ENCODE measurements at regions not wholly inside any gene's neighbourhood (a gene's known extent, or its start where the extent isn't known, plus 50 kb on each side); places are given as distances from the start of the nearest gene placed in this dataset.
A peak's percentile ranks its signal among the peaks of the same experiment; 100 is the strongest.

DNA sequence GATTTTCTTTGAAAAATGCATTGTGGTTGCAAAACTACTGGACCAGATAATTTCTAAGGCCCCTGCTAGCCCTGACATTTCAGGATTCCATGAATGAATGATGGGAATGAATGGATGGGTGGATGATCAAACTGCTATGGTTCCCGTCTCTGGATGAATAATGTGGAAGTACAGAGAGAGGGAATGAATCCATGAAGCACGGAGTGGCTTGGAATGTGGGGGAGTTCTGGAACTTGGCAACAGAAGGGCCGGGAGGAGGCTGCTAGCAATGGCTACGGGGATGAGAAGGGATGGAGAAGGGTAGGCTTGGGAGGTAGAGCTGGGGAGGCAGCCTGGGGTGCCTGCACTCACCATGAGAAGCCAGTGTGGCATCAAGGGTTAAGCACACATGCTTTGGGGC, 84.8 kb downstream of the NCR2 start:
- no peak overlapping the region for H3K9ac ChIP-seq (ENCODE audit: low read length)
- no peaks in the 10 kb centered on the region for H3K36me3 ChIP-seq (ENCODE audit: control insufficient read depth, insufficient read depth, low read length, severe bottlenecking)
- H3K27me3 ChIP-seq (replicated peaks; ENCODE audit: control insufficient read depth, insufficient read depth, low read length), result peaks cover 76% of the 10 kb centered on the region
- H3K4me3 ChIP-seq (ENCODE audit: low read length), result no peak overlapping the region
- peaks cover 13% of the 10 kb centered on the region for H3K9me3 ChIP-seq (ENCODE audit: control insufficient read depth, low read length)
- DNase-seq (ENCODE audit: low read depth), result no peak
- H3K4me1 ChIP-seq (ENCODE audit: control insufficient read depth, insufficient read depth, low read length), result no peaks in the 10 kb centered on the region

DNA sequence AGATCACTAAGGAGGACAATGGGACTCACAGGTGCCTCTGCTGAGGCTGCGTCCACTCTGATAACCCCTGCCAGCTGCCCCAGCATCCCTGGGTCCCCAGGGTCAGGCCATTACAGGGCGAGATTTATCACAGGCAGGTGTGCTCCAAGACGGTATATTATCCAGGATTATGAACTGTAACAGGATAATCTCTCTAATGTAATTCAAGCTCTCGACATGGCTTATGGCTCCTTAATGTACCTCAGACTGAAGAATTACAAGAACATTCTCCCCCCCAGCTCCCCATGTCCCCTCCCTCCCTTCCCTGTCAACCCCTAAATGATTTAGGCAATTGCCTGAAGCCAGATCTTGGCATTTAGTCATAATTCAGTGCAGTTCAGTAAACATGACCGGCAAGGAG, 86.8 kb downstream of the NCR2 start:
- H3K4me3 ChIP-seq (ENCODE audit: low read length), result no peak overlapping the region
- H3K36me3 ChIP-seq (ENCODE audit: control insufficient read depth, insufficient read depth, low read length, severe bottlenecking), result no peaks in the 10 kb centered on the region
- peaks cover 13% of the 10 kb centered on the region for H3K9me3 ChIP-seq (ENCODE audit: control insufficient read depth, low read length)
- no peaks in the 10 kb centered on the region for H3K4me1 ChIP-seq (ENCODE audit: control insufficient read depth, insufficient read depth, low read length)
- DNase-seq (ENCODE audit: low read depth), result no peak
- no peak overlapping the region for H3K9ac ChIP-seq (ENCODE audit: low read length)
- peaks cover 74% of the 10 kb centered on the region for H3K27me3 ChIP-seq (replicated peaks; ENCODE audit: control insufficient read depth, insufficient read depth, low read length)

GRCh38 chr6:41423002-41423401, 87.6 kb downstream of the NCR2 start:
- no peak for DNase-seq (ENCODE audit: low read depth)
- H3K9ac ChIP-seq (ENCODE audit: low read length), result no peak overlapping the region
- H3K36me3 ChIP-seq (ENCODE audit: control insufficient read depth, insufficient read depth, low read length, severe bottlenecking), result no peaks in the 10 kb centered on the region
- H3K4me1 ChIP-seq (ENCODE audit: control insufficient read depth, insufficient read depth, low read length), result no peaks in the 10 kb centered on the region
- H3K27me3 ChIP-seq (replicated peaks; ENCODE audit: control insufficient read depth, insufficient read depth, low read length), result peaks cover 67% of the 10 kb centered on the region
- H3K9me3 ChIP-seq (ENCODE audit: control insufficient read depth, low read length), result peaks cover 13% of the 10 kb centered on the region
- H3K4me3 ChIP-seq (ENCODE audit: low read length), result no peak overlapping the region

DNA sequence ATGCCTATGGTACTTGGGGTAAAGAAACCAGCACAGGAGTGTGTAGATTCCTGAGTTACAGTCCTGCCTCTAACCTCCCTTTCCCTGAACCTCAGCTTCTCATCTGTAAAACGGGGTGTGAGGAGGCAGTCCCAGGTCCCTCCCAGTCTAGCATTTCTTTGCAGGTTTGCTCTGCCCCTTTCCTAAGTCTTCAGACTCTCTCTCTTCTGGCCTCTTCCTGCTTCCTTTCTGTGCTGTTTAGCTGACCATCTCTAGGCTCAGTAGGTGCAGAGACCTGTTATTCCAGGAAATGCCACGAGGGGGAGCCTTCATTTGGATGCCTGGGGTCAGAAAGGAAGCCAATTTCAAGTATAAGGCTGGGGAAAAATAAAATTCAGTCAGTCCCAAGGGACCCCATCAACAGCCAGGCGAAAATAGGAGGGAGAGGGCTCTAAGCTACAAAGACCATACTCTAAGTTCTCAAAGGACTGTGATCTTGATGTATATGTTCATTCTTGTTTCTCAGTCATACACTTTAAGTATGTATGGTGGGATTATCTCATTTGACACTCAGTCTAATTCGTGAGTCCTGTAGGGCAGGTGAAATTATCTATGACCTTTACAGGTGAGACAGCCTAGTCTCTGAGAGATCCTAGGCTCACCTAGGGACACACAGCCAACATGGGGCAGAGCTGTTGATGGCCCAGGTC, 89.1 kb downstream of the NCR2 start:
- no peak overlapping the region for H3K9ac ChIP-seq (ENCODE audit: low read length)
- peaks cover 52% of the 10 kb centered on the region for H3K27me3 ChIP-seq (replicated peaks; ENCODE audit: control insufficient read depth, insufficient read depth, low read length)

DNA sequence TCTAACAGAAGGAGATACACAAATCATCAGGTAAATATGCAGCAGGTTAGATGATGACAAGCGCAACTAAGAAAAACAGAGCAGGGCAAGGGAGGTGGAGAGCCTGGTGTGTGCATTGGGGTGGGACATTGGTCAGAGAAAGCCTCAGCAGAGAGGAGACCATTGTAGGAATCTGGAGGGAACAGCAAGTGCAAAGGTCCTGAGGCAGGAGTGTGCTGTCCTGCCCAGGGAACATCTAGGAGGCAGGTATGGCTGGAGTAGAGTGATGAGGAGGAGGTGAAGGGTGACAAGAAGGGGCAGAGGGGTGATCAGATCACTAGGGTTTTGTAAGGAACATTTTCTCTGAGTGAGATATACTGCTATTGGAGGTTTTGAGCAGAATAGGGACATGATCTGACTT, 90.1 kb downstream of the NCR2 start:
- no peaks in the 10 kb centered on the region for H3K9me3 ChIP-seq (ENCODE audit: control insufficient read depth, low read length)

More for the DNA sequence above, 89.1 kb downstream of the NCR2 start:
- Histone ChIP-seq H3K36me3 (ENCODE audit: control insufficient read depth, insufficient read depth, low read length, severe bottlenecking) (no peaks in the 10 kb centered on the region), H3K4me1 (ENCODE audit: control insufficient read depth, insufficient read depth, low read length) (peaks cover 10% of the 10 kb centered on the region), H3K4me3 (ENCODE audit: low read length) (no peak overlapping the region), H3K9me3 (ENCODE audit: control insufficient read depth, low read length) (peaks cover 4% of the 10 kb centered on the region)
- peak; percentile 94 for DNase-seq (ENCODE audit: low read depth)

GRCh38 chr6:41426438-41426851, 91.0 kb downstream of the NCR2 start:
- peaks cover 35% of the 10 kb centered on the region for H3K27me3 ChIP-seq (replicated peaks; ENCODE audit: control insufficient read depth, insufficient read depth, low read length)
- H3K9ac ChIP-seq (ENCODE audit: low read length), result no peak overlapping the region
- peak; percentile 36 for DNase-seq (ENCODE audit: low read depth)
- peaks cover 27% of the 10 kb centered on the region for H3K4me1 ChIP-seq (ENCODE audit: control insufficient read depth, insufficient read depth, low read length)
- H3K9me3 ChIP-seq (ENCODE audit: control insufficient read depth, low read length), result no peaks in the 10 kb centered on the region
- H3K36me3 ChIP-seq (ENCODE audit: control insufficient read depth, insufficient read depth, low read length, severe bottlenecking), result no peaks in the 10 kb centered on the region
- no peak overlapping the region for H3K4me3 ChIP-seq (ENCODE audit: low read length)

More for the DNA sequence above, 90.1 kb downstream of the NCR2 start:
- DNase-seq (ENCODE audit: low read depth), result no peak
- no peak overlapping the region for H3K9ac ChIP-seq (ENCODE audit: low read length)
- peaks cover 43% of the 10 kb centered on the region for H3K27me3 ChIP-seq (replicated peaks; ENCODE audit: control insufficient read depth, insufficient read depth, low read length)
- peaks cover 20% of the 10 kb centered on the region for H3K4me1 ChIP-seq (ENCODE audit: control insufficient read depth, insufficient read depth, low read length)
- H3K36me3 ChIP-seq (ENCODE audit: control insufficient read depth, insufficient read depth, low read length, severe bottlenecking), result no peaks in the 10 kb centered on the region
- H3K4me3 ChIP-seq (ENCODE audit: low read length), result no peak overlapping the region

DNA sequence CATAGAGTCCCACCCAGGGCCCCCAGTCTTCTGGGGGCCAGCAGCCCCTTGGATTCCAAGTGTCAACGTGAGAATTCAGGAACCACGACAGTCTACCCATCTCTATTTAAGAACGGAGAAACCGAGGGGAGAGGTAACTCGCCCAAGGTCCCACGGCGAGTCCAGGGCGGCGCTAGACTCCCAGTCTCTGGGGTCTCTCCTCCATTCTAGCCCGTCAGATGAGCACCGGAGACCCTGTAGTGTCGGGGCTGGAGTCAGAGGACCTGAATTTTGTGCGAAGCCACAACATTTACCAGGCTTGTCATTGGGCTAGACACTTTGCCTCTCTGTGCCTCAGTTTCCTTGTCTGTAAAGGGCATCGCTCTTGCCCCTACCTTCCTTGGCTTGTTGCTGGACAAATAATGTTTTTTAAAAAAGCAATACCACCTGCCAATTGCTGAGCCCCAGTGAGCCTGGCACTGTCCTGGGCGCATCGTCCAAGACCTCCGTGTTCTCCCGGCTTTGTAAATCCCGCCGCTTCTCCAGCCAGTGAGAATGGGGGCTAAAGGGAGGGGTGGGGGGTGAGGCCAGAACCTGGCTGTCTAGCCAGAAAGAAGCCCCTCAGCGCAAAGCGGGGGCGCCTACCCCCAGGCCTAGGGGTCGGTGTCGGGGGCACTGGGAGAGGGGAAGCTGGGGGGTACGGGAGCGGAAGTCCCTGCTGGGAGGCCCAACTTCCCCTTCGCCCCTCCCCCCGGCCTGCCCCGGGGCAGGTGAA, 91.7 kb downstream of the NCR2 start:
- Histone ChIP-seq H3K4me3 (ENCODE audit: low read length) (no peak overlapping the region), H3K36me3 (ENCODE audit: control insufficient read depth, insufficient read depth, low read length, severe bottlenecking) (no peaks in the 10 kb centered on the region), H3K27me3 (replicated peaks; ENCODE audit: control insufficient read depth, insufficient read depth, low read length) (peaks cover 35% of the 10 kb centered on the region), H3K9me3 (ENCODE audit: control insufficient read depth, low read length) (no peaks in the 10 kb centered on the region), H3K9ac (ENCODE audit: low read length) (no peak overlapping the region), H3K4me1 (ENCODE audit: control insufficient read depth, insufficient read depth, low read length) (peaks cover 27% of the 10 kb centered on the region)
- DNase-seq (ENCODE audit: low read depth), result no peak

DNA sequence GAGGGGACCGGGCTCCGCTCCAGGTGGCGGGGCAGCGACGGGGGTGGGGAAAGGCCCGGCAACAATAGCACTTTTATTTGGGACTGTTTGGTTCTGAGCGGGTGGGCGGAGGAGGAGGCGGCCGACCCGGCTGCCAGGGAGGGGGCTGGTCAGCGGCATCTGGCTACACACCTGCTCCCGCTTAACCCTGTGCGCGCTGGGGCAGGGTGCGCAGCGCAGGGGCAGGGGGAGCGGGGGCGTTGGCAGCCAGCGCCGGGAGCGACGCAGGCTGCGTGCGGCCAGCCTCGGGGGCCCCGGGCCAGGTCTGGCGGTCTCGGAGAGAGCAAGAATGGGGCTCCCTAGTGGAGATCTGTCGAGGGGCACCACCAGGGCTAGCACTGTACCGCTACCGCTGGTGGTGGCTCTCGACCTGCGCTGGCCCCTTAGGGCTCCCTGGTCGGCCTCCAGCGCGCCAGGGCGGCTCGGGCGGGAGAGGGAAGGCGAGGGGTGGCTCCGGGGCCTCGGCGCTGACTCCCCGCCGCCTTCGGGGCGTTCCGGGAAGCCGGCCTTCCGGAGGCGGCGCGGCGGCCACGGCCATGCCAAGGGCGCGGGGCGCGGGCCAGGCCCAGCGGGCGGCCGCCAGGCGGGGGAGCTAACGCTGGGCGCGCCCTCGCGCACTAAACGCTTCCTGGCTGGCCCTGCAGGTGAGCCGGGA, 92.4 kb downstream of the NCR2 start:
- Histone ChIP-seq H3K4me1 (ENCODE audit: control insufficient read depth, insufficient read depth, low read length) (peaks cover 27% of the 10 kb centered on the region), H3K9me3 (ENCODE audit: control insufficient read depth, low read length) (no peaks in the 10 kb centered on the region), H3K27me3 (replicated peaks; ENCODE audit: control insufficient read depth, insufficient read depth, low read length) (peaks cover 35% of the 10 kb centered on the region), H3K4me3 (ENCODE audit: low read length) (peak overlapping the region; percentile 66), H3K36me3 (ENCODE audit: control insufficient read depth, insufficient read depth, low read length, severe bottlenecking) (no peaks in the 10 kb centered on the region), H3K9ac (ENCODE audit: low read length) (no peak overlapping the region)
- DNase-seq (ENCODE audit: low read depth), result peak; percentile 44

- Histone ChIP-seq H3K9ac (ENCODE audit: low read length) (no peak overlapping the region), H3K4me1 (ENCODE audit: control insufficient read depth, insufficient read depth, low read length) (peaks cover 27% of the 10 kb centered on the region), H3K9me3 (ENCODE audit: control insufficient read depth, low read length) (no peaks in the 10 kb centered on the region), H3K36me3 (ENCODE audit: control insufficient read depth, insufficient read depth, low read length, severe bottlenecking) (no peaks in the 10 kb centered on the region), H3K4me3 (ENCODE audit: low read length) (no peak overlapping the region), H3K27me3 (replicated peaks; ENCODE audit: control insufficient read depth, insufficient read depth, low read length) (peaks cover 30% of the 10 kb centered on the region)
- DNase-seq (ENCODE audit: low read depth), result no peak
Observed at GRCh38 chr6:41428336-41428995, 93.1 kb downstream of the NCR2 start.

- Histone ChIP-seq H3K4me3 (ENCODE audit: low read length) (no peak overlapping the region), H3K4me1 (ENCODE audit: control insufficient read depth, insufficient read depth, low read length) (peaks cover 27% of the 10 kb centered on the region), H3K36me3 (ENCODE audit: control insufficient read depth, insufficient read depth, low read length, severe bottlenecking) (no peaks in the 10 kb centered on the region), H3K27me3 (replicated peaks; ENCODE audit: control insufficient read depth, insufficient read depth, low read length) (peaks cover 30% of the 10 kb centered on the region), H3K9ac (ENCODE audit: low read length) (no peak overlapping the region), H3K9me3 (ENCODE audit: control insufficient read depth, low read length) (no peaks in the 10 kb centered on the region)
- peak; percentile 34 for DNase-seq (ENCODE audit: low read depth)
Observed at GRCh38 chr6:41428996-41429421, 93.6 kb downstream of the NCR2 start.
